ENCODE measurements at regions not wholly inside any gene's neighbourhood (a gene's known extent, or its start where the extent isn't known, plus 50 kb on each side); places are given as distances from the start of the nearest gene placed in this dataset.
"Not testable (repeated sequence)": the region's sequence is repeated elsewhere in the genome, so short reads cannot be mapped to it uniquely, and the experiment has no call there.

GRCh38 chr6:121544691-121545090 lies 109.2 kb downstream of the GJA1 start:
- Mint-ChIP-seq H3K4me1 (ENCODE audit: unreplicated experiment) (peaks cover 22% of the 10 kb centered on the region), H3K4me3 (ENCODE audit: unreplicated experiment) (no peak overlapping the region), H3K9me3 (ENCODE audit: unreplicated experiment) (no peaks in the 10 kb centered on the region), H3K27me3 (ENCODE audit: unreplicated experiment) (no peaks in the 10 kb centered on the region), H3K36me3 (ENCODE audit: unreplicated experiment) (no peaks in the 10 kb centered on the region), H3K27ac (ENCODE audit: unreplicated experiment) (no peak overlapping the region)
- DNase-seq (ENCODE audit: extremely low spot score, unreplicated experiment), result no peak
- TF ChIP-seq, protein P1, sequence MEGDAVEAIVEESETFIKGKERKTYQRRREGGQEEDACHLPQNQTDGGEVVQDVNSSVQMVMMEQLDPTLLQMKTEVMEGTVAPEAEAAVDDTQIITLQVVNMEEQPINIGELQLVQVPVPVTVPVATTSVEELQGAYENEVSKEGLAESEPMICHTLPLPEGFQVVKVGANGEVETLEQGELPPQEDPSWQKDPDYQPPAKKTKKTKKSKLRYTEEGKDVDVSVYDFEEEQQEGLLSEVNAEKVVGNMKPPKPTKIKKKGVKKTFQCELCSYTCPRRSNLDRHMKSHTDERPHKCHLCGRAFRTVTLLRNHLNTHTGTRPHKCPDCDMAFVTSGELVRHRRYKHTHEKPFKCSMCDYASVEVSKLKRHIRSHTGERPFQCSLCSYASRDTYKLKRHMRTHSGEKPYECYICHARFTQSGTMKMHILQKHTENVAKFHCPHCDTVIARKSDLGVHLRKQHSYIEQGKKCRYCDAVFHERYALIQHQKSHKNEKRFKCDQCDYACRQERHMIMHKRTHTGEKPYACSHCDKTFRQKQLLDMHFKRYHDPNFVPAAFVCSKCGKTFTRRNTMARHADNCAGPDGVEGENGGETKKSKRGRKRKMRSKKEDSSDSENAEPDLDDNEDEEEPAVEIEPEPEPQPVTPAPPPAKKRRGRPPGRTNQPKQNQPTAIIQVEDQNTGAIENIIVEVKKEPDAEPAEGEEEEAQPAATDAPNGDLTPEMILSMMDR (IDR thresholded peaks at IDR 0.05), result no peak

- Mint-ChIP-seq H3K4me3 (ENCODE audit: unreplicated experiment) (no peak overlapping the region), H3K36me3 (ENCODE audit: unreplicated experiment) (no peaks in the 10 kb centered on the region), H3K4me1 (ENCODE audit: unreplicated experiment) (peaks cover 26% of the 10 kb centered on the region), H3K27me3 (ENCODE audit: unreplicated experiment) (no peaks in the 10 kb centered on the region), H3K27ac (ENCODE audit: unreplicated experiment) (no peak overlapping the region), H3K9me3 (ENCODE audit: unreplicated experiment) (no peaks in the 10 kb centered on the region)
- TF ChIP-seq, protein P1 (IDR thresholded peaks at IDR 0.05), result no peak
- no peak for DNase-seq (ENCODE audit: extremely low spot score, unreplicated experiment)
Measured at GRCh38 chr6:121548131-121548530, 112.7 kb downstream of the GJA1 start.

DNA sequence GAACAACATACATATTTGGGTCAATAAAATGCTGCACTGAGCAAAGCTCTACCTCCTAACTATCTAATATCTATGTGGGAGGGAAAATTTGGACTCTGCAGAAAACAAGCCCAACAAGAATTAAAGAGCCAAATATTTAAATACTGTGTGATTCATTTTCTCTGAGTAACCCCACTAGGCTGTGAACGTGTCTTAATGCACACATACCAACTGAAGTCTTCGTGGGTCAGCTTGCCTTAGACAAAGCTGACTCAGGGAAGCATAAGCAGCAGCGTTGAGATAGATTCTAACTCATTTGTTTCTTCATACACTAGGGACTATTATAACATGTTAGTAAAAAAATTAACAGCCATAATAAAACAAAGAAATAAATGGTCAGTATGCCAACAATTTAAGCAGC lies 114.3 kb downstream of the GJA1 start:
- Mint-ChIP-seq H3K36me3 (ENCODE audit: unreplicated experiment) (no peaks in the 10 kb centered on the region), H3K9me3 (ENCODE audit: unreplicated experiment) (no peaks in the 10 kb centered on the region), H3K27me3 (ENCODE audit: unreplicated experiment) (no peaks in the 10 kb centered on the region), H3K4me3 (ENCODE audit: unreplicated experiment) (no peak overlapping the region), H3K27ac (ENCODE audit: unreplicated experiment) (no peak overlapping the region), H3K4me1 (ENCODE audit: unreplicated experiment) (peaks cover 20% of the 10 kb centered on the region)
- TF ChIP-seq, protein P1 (IDR thresholded peaks at IDR 0.05), result no peak
- DNase-seq (ENCODE audit: extremely low spot score, unreplicated experiment), result no peak

GRCh38 chr6:121550491-121551010 lies 115.1 kb downstream of the GJA1 start:
- no peaks in the 10 kb centered on the region for H3K27me3 Mint-ChIP-seq (ENCODE audit: unreplicated experiment)
- no peaks in the 10 kb centered on the region for H3K9me3 Mint-ChIP-seq (ENCODE audit: unreplicated experiment)
- no peaks in the 10 kb centered on the region for H3K36me3 Mint-ChIP-seq (ENCODE audit: unreplicated experiment)
- TF ChIP-seq, protein P1 (IDR thresholded peaks at IDR 0.05), result no peak
- DNase-seq (ENCODE audit: extremely low spot score, unreplicated experiment), result no peak
- no peak overlapping the region for H3K27ac Mint-ChIP-seq (ENCODE audit: unreplicated experiment)
- H3K4me3 Mint-ChIP-seq (ENCODE audit: unreplicated experiment), result no peak overlapping the region
- H3K4me1 Mint-ChIP-seq (ENCODE audit: unreplicated experiment), result peaks cover 20% of the 10 kb centered on the region

- Mint-ChIP-seq H3K9me3 (ENCODE audit: unreplicated experiment) (no peaks in the 10 kb centered on the region), H3K4me3 (ENCODE audit: unreplicated experiment) (no peak overlapping the region), H3K4me1 (ENCODE audit: unreplicated experiment) (no peaks in the 10 kb centered on the region), H3K27me3 (ENCODE audit: unreplicated experiment) (no peaks in the 10 kb centered on the region), H3K27ac (ENCODE audit: unreplicated experiment) (no peak overlapping the region), H3K36me3 (ENCODE audit: unreplicated experiment) (no peaks in the 10 kb centered on the region)
- no peak for DNase-seq (ENCODE audit: extremely low spot score, unreplicated experiment)
- TF ChIP-seq, protein P1 (IDR thresholded peaks at IDR 0.05), result no peak
Measured at GRCh38 chr6:121555201-121555600, 119.8 kb downstream of the GJA1 start.

GRCh38 chr6:121556149-121556548 lies 120.7 kb downstream of the GJA1 start:
- not testable (repeated sequence) for H3K4me1 Mint-ChIP-seq (ENCODE audit: unreplicated experiment); H3K9me3 Mint-ChIP-seq (ENCODE audit: unreplicated experiment); H3K4me3 Mint-ChIP-seq (ENCODE audit: unreplicated experiment); DNase-seq (ENCODE audit: extremely low spot score, unreplicated experiment); H3K27me3 Mint-ChIP-seq (ENCODE audit: unreplicated experiment); H3K27ac Mint-ChIP-seq (ENCODE audit: unreplicated experiment); H3K36me3 Mint-ChIP-seq (ENCODE audit: unreplicated experiment)
